Body of pancreas (tissue), 4 donors: ENCODE measurements at regions not wholly inside any gene's neighbourhood (a gene's known extent, or its start where the extent isn't known, plus 50 kb on each side); places are given as distances from the start of the nearest gene placed in this dataset.

Source experiments
- ATAC-seq: fragments of 150-250 bp; one replicate; pipeline ENCODE4 v1.9.1; 2016
- DNase-seq, 4 donors: peaks; one replicate each; pipeline ENCODE4 v3.0.0-alpha.2; 2019
- H3K27ac ChIP-seq, 4 donors: fragments of 200-600 bp; sonication (generic); 1 replicate in 3 of 4; 2 replicates in 1 of 4; pipeline versions ENCODE4 v1.5.1 to v1.6.1; 2016 to 2019; ENCODE audit warnings: mild to moderate bottlenecking in 1 of 4, mixed read lengths in 1 of 4, moderate library complexity in 1 of 4
- H3K27me3 ChIP-seq, 2 donors: fragments of 200-600 bp; sonication (generic); one replicate each; pipeline ENCODE4 v1.6.0; 2016; ENCODE audit warnings: mild to moderate bottlenecking in 1 of 2
- H3K36me3 ChIP-seq, 2 donors: fragments of 200-600 bp; sonication (generic); replicated peaks in 1 of 2; 2 replicates each; pipeline ENCODE4 v1.5.1; 2016; ENCODE audit warnings: low read depth in 2 of 2; ENCODE audit not compliant: insufficient read depth in 1 of 2
- H3K4me1 ChIP-seq: fragments of 200-600 bp; sonication (generic); one replicate; pipeline ENCODE4 v1.6.0; 2016
- H3K4me3 ChIP-seq, 2 donors: fragments of 200-600 bp; sonication (generic); 1 replicate in 1 of 2; 2 replicates in 1 of 2; pipeline ENCODE4 v1.5.1; 2016 to 2019
- H3K9me3 ChIP-seq, 3 donors: fragments of 200-600 bp; sonication (generic); 1 replicate in 2 of 3; 2 replicates in 1 of 3; pipeline ENCODE4 v1.5.1; 2016
- POLR2A ChIP-seq, 3 donors: fragments of 450-650 bp; IDR thresholded peaks; one replicate each; pipeline ENCODE4 v1.6.1; 2016; ENCODE audit warnings: antibody characterized with exemption in 3 of 3, mild to moderate bottlenecking in 2 of 3
- WGBS, 2 donors: methylation state at CpG; one replicate each; pipeline ENCODE4 v1.1.5; 2017; 5-methylcytosine and 5-hydroxymethylcytosine counted together
- intact Hi-C: fragments of 100-400 bp; cut with DNase I; formaldehyde crosslinking; loops from one replicate; pipeline ENCODE4 v1.15.1; 2023
- TF ChIP-seq, protein P1 (sequence below), 7 experiments: fragments of 450-650 bp in 4 of 7; fragments of 200-600 bp in 3 of 7; sonication (generic) in 3 of 7; IDR thresholded peaks; one replicate each; pipeline ENCODE4 v1.5.1; 2016 to 2019; ENCODE audit warnings: antibody characterized with exemption in 7 of 7

DNA sequence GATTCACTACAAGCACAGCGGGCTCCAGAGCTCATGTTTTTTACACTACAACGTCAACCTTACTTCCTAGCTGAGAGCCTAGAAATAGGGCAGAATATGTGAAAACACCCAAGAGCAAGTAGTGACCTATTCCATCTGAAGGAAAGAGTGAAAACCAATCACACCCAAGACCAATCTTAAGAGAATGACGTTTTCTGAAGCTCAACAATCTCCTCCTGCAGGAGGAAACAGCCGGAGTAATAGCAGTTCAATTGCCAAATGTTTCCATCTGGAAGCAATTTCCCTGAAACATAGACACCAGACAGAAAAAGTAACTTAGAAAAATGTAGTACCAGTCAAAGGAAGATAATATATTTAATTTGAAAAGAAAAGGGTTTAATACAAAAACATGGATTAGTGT is 142.4 kb downstream of the ANXA5 start:
- 54 to 72% methylated on average over 4 of the region's 4 CpGs for WGBS, 2 donors
- DNase-seq: no peak

DNA sequence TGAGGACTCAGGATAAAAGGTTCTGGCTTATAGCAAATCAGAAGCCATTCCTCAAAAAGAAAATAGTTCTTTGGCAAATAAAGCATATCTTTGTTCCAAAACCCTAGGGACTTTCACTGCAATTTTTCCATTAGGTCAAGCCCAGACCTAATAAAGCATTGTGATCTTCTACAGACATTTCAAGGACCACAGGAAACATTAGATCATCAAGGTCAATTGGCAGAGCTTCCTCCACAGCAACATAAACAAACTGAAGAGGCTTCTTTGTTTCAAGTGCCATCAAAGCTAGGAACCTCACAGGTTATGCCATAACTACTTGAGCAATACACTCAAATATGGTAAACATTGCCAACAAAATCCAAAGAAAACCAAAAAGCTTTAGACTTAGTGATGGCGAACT is 144.9 kb downstream of the ANXA5 start:
- Histone ChIP-seq H3K27me3 (no peaks in the 10 kb centered on the region), H3K9me3 (no peaks in the 10 kb centered on the region), H3K36me3 (no peaks in the 10 kb centered on the region), H3K4me3 (no peak overlapping the region), H3K4me1 (no peaks in the 10 kb centered on the region), H3K27ac (no peak overlapping the region)
- 64 to 66% methylated on average over 1 of the region's 1 CpG for WGBS, 2 donors
- no peak for TF ChIP-seq POLR2A (IDR thresholded peaks at IDR 0.05)
- TF ChIP-seq, protein P1, sequence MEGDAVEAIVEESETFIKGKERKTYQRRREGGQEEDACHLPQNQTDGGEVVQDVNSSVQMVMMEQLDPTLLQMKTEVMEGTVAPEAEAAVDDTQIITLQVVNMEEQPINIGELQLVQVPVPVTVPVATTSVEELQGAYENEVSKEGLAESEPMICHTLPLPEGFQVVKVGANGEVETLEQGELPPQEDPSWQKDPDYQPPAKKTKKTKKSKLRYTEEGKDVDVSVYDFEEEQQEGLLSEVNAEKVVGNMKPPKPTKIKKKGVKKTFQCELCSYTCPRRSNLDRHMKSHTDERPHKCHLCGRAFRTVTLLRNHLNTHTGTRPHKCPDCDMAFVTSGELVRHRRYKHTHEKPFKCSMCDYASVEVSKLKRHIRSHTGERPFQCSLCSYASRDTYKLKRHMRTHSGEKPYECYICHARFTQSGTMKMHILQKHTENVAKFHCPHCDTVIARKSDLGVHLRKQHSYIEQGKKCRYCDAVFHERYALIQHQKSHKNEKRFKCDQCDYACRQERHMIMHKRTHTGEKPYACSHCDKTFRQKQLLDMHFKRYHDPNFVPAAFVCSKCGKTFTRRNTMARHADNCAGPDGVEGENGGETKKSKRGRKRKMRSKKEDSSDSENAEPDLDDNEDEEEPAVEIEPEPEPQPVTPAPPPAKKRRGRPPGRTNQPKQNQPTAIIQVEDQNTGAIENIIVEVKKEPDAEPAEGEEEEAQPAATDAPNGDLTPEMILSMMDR (IDR thresholded peaks at IDR 0.05): no peak
- ATAC-seq (no peak), DNase-seq (no peak)
- intact Hi-C loops: no loop called here

More for the DNA sequence above, 142.4 kb downstream of the ANXA5 start:
- no peak for TF ChIP-seq POLR2A (IDR thresholded peaks at IDR 0.05)
- TF ChIP-seq, protein P1 (IDR thresholded peaks at IDR 0.05): no peak
- H3K27me3 ChIP-seq: no peaks in the 10 kb centered on the region
- no peaks in the 10 kb centered on the region for H3K4me1 ChIP-seq
- H3K36me3 ChIP-seq: no peaks in the 10 kb centered on the region
- no peaks in the 10 kb centered on the region for H3K9me3 ChIP-seq
- intact Hi-C loops: no loop called here
- H3K27ac ChIP-seq: no peak overlapping the region
- H3K4me3 ChIP-seq: no peak overlapping the region
- ATAC-seq: no peak

DNA sequence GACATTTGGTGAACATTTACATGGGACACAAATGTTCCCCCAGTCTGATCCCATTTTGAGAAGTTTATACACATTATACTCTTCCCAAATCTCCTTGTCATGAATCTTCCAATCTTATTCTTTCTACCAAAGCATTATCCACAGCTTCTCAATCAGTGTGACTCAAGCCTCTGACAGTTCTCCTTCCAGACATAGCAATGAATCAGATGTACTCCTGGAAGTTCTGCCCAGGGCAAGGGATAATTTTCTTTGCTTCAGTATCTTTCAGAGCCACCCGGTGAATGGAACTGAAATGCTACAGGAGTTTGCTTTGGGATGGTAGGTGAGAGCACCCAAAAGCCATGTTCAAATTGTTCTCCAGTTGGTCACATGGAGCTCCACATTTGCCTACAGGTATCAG is 145.5 kb downstream of the ANXA5 start:
- Histone ChIP-seq H3K4me3 (no peak overlapping the region), H3K36me3 (no peaks in the 10 kb centered on the region), H3K9me3 (no peaks in the 10 kb centered on the region), H3K27me3 (no peaks in the 10 kb centered on the region), H3K27ac (no peak overlapping the region), H3K4me1 (no peaks in the 10 kb centered on the region)
- TF ChIP-seq POLR2A (IDR thresholded peaks at IDR 0.05): no peak
- TF ChIP-seq, protein P1 (IDR thresholded peaks at IDR 0.05): no peak
- intact Hi-C loops: no loop called here
- ATAC-seq (no peak), DNase-seq (no peak)
- 79 to 100% methylated on average over 1 of the region's 1 CpG for WGBS, 2 donors

DNA sequence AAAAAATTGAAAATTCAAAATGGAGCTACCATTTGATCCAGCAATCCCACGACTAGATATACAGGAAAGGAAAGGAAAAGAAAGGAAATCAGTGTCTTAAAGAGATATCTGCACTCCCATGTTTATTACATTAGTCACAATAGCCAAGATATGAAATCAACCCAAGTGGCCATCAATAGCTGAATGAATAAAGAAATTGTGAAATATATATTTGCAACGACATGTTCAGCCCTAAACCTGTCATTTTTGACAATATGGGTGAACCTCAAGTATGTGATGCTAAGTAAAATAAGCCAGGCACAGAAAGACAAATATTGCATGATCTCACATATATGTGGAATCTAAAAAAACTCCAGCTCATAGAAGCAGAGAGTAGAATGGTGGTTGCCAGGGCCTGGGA is 155.1 kb downstream of the ANXA5 start:
- ATAC-seq (no peak), DNase-seq (no peak)
- no peaks in the 10 kb centered on the region for H3K36me3 ChIP-seq
- no peaks in the 10 kb centered on the region for H3K27me3 ChIP-seq
- H3K27ac ChIP-seq: no peak overlapping the region
- no peak for TF ChIP-seq POLR2A (IDR thresholded peaks at IDR 0.05)
- TF ChIP-seq, protein P1 (IDR thresholded peaks at IDR 0.05): no peak
- no peaks in the 10 kb centered on the region for H3K4me1 ChIP-seq
- no peaks in the 10 kb centered on the region for H3K9me3 ChIP-seq
- no peak overlapping the region for H3K4me3 ChIP-seq
- intact Hi-C loops: no loop called here
- WGBS, 2 donors: 23 to 30% methylated on average over 2 of the region's 2 CpGs

DNA sequence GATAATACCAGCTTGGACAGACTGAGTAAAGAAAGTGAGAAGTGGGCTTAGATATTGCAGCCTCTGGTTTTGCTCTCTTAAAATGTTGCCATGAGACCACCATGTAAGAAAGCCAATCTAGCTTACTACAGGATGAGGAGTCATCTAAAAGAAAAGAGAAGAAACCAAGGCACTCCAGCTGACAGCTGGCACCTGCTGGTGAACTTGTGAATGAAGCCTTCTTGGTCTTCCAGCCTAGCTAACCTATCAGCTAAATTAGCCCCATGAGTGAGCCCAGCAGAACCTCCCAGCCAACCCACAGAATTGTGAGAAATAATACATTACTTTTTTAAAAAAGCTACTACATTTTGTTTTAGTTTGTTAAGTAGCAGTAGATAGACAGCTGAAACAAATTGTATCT is 154.5 kb upstream of the QRFPR start:
- Histone ChIP-seq H3K36me3 (no peaks in the 10 kb centered on the region), H3K4me3 (no peak overlapping the region), H3K9me3 (no peaks in the 10 kb centered on the region), H3K27ac (no peak overlapping the region), H3K4me1 (no peaks in the 10 kb centered on the region), H3K27me3 (no peaks in the 10 kb centered on the region)
- intact Hi-C loops: no loop called here
- DNase-seq (no peak), ATAC-seq (no peak)
- TF ChIP-seq POLR2A (IDR thresholded peaks at IDR 0.05): no peak
- TF ChIP-seq, protein P1 (IDR thresholded peaks at IDR 0.05): no peak
